ENCODE measurements at regions not wholly inside any gene's neighbourhood (a gene's known extent, or its start where the extent isn't known, plus 50 kb on each side); places are given as distances from the start of the nearest gene placed in this dataset.

- CTCF ChIA-PET, result no interaction called here
- intact Hi-C loops (cut with micrococcal nuclease) (no loop called here), dilution Hi-C loops (cut with MboI; ENCODE audit: extremely low pct_ligation_motif_present, low sequenced_read_pairs) (no loop called here)
- no peak overlapping the region for H3K4me3 ChIP-seq (replicated peaks in 1 of 3; ENCODE audit: insufficient read depth in 1 of 3, low read depth in 1 of 3, low read length in 3 of 3)
- no peaks in the 10 kb centered on the region for H3K27me3 ChIP-seq (ENCODE audit: control insufficient read depth in 2 of 2, insufficient read depth in 2 of 2, low read length in 2 of 2)
- POLR2A ChIA-PET, result no interaction called here
- no peaks in the 10 kb centered on the region for H3K9me1 ChIP-seq (replicated peaks; ENCODE audit: control insufficient read depth, extremely low read depth, insufficient read depth, low read length)
- DNase-seq (ENCODE audit: low read depth, low spot score), result no peak
- no peak overlapping the region for H3K27ac ChIP-seq (ENCODE audit: insufficient read depth, low read depth, low read length)
- no peak overlapping the region for H3K4me2 ChIP-seq (ENCODE audit: insufficient read depth, low read length)
- no peak for TF ChIP-seq JUN (IDR thresholded peaks at IDR 0.05; ENCODE audit: borderline replicate concordance, insufficient read depth, insufficient read length, low read depth)
- no peak for TF ChIP-seq POLR2AphosphoS5 (IDR thresholded peaks at IDR 0.05; ENCODE audit: insufficient read depth, low read depth, low read length)
- TF ChIP-seq, protein P1, sequence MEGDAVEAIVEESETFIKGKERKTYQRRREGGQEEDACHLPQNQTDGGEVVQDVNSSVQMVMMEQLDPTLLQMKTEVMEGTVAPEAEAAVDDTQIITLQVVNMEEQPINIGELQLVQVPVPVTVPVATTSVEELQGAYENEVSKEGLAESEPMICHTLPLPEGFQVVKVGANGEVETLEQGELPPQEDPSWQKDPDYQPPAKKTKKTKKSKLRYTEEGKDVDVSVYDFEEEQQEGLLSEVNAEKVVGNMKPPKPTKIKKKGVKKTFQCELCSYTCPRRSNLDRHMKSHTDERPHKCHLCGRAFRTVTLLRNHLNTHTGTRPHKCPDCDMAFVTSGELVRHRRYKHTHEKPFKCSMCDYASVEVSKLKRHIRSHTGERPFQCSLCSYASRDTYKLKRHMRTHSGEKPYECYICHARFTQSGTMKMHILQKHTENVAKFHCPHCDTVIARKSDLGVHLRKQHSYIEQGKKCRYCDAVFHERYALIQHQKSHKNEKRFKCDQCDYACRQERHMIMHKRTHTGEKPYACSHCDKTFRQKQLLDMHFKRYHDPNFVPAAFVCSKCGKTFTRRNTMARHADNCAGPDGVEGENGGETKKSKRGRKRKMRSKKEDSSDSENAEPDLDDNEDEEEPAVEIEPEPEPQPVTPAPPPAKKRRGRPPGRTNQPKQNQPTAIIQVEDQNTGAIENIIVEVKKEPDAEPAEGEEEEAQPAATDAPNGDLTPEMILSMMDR (IDR thresholded peaks at IDR 0.05; ENCODE audit: extremely low read depth in 1 of 2, insufficient read depth in 1 of 2, low read depth in 1 of 2, low read length in 2 of 2), result no peak
- TF ChIP-seq POLR2A (IDR thresholded peaks at IDR 0.05; ENCODE audit: low read depth, low read length), result no peak
- TF ChIP-seq GATA2 (IDR thresholded peaks at IDR 0.05; ENCODE audit: insufficient read depth, insufficient read length, low read depth, low read length), result no peak
- TF ChIP-seq FOS (IDR thresholded peaks at IDR 0.05; ENCODE audit: borderline replicate concordance, insufficient read depth, low read length), result no peak
- TF ChIP-seq MAX (IDR thresholded peaks at IDR 0.05; ENCODE audit: insufficient read depth, insufficient read length), result no peak
- TF ChIP-seq EZH2 (IDR thresholded peaks at IDR 0.05; ENCODE audit: borderline replicate concordance, low read depth, low read length, severe bottlenecking), result no peak
- TF ChIP-seq MYC (IDR thresholded peaks at IDR 0.05; ENCODE audit: low read depth, low read length), result no peak
- no peaks in the 10 kb centered on the region for H3K79me2 ChIP-seq (ENCODE audit: control insufficient read depth, insufficient read depth, low read length)
- H3K36me3 ChIP-seq (ENCODE audit: control insufficient read depth in 2 of 2, extremely low read depth in 1 of 2, insufficient read depth in 2 of 2, low read length in 2 of 2), result no peaks in the 10 kb centered on the region
- H2AFZ ChIP-seq (ENCODE audit: low read depth, low read length), result no peak overlapping the region
- no peak overlapping the region for H3K9ac ChIP-seq (replicated peaks; ENCODE audit: extremely low read depth, insufficient read depth, low read length)
- no peaks in the 10 kb centered on the region for H4K20me1 ChIP-seq (replicated peaks; ENCODE audit: control insufficient read depth, extremely low read depth, insufficient read depth, low read length)
- no peak for FAIRE-seq
- no TSS peak for BruUV-seq (replicated peaks)
- no peaks in the 10 kb centered on the region for H3K4me1 ChIP-seq (ENCODE audit: control insufficient read depth, extremely low read depth, insufficient read depth, low read length)
- H3K9me3 ChIP-seq (replicated peaks; ENCODE audit: control insufficient read depth, insufficient read depth, low read length), result no peaks in the 10 kb centered on the region
These were observed 97.0 kb upstream of the SPACA1 start for GRCh38 chr6:87950614-87951013.
